HG03571 (cell line): ENCODE measurements at regions not wholly inside any gene's neighbourhood (a gene's known extent, or its start where the extent isn't known, plus 50 kb on each side); places are given as distances from the start of the nearest gene placed in this dataset.
"Not testable (repeated sequence)": the region's sequence is repeated elsewhere in the genome, so short reads cannot be mapped to it uniquely, and the experiment has no call there.

Experiments used
- ATAC-seq: cut with Tn5 transposase; IDR thresholded peaks from one replicate; pipeline ENCODE4 v1.9.1; 2021; ENCODE audit not compliant: unreplicated experiment

DNA sequence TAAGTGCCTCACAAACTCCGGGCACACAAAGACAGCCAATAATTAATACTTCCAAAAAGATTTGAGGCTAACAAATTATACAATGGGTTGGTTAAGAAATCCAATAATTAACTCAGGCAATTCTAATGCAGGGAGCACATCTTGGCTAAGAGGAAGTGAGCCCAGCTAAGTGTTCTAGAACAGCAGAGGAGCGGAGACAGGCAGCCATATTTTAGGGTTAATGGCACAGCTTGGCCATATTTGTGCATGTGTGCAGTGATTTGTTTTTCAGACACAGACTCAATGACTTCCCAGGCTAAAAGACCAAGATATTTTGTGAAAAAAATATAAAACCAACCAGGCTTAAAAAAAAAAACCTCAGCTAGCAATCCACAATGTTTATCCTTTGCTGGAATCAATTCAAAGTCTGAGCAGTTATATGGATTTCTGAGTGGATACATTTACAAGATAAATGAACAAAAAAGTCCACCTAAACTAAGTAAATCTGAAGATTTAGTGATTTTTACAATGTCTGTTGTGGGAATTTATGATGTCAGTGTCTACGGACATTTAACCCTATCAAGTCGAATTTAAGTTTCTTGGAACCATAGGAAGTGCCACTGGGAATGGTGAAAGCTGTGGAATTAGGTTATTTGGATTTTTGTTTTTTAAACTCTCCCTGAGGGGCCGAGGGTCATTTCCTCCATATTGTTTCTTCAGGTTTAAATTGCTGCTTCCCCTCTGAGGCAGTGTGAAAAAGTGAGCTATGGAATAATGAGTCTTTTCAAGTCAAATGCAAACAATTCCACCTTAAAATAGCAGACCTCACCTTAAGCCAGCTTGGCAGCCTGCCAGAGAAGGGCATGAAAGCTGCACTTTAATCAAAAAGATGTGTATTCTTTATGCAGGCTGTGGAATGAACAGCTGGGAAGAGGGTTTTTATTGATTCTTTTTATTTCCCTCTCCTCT is 413.7 kb upstream of the TBL1XR1 start:
- ATAC-seq, result no peak

DNA sequence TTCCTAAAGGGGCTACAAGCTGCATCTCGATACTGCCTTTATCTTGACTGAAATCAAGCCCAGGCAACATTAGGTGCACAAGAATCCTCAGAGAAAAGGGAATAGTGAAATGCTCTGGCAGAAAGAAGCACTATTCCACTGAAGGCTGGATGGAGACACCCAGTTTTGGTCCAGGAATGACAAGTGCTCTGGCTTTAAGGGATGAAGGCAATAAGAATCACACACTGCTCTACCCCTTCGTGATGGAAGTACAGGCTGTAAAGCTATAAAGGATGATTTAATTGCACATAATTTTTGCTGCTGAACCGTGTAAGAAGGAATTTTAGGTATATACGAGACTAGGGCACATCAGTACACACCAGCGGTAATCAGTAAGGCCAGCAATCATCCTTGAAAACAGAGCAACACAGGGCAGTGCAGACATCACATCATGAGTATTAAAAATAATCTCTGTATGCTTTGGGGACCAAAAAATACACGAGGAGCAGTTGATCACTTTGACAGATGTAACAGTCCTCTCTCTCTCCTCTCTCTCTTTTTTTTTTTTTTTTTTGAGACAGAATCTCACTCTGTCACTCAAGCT is 414.6 kb upstream of the TBL1XR1 start:
- ATAC-seq, result no peak

DNA sequence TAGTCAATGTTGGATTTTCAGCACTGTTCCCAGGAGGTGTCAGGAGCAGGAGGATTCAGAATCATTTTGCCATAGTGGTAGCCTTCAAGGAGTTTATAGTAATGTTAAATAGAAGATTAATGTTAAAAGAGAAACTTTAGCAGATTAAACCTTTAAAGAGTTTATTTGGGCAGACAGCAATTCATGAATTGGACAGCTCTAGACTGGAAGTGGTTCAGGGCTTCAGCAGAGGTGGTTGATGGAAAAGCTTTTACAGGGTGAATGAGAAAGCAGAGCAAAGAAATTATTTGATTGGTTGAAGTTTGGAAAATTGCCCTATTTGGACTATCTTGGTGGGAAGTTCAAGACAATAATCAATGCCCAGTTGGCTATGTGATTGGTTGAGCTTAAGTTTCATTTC is 416.6 kb upstream of the TBL1XR1 start:
- no peak for ATAC-seq

DNA sequence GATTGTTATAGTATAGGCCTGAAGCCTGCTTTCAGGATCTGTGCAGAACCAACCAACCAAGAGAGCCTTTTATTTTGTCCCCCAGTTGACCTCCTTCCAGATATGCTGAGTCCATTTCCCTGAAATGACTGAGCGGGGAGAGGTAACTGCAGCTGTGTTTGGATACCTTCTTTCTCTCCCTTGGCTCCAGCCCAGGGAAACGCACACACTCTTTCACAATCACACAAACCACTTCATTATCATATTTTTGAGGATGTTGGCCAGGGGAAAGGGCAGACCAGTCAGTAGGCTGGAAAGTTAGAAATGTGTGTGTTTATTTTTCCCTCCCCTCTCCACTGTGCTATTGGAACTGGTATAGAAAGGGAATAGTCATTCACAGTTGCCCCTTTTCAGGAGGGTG is 417.7 kb upstream of the TBL1XR1 start:
- ATAC-seq, result no peak

DNA sequence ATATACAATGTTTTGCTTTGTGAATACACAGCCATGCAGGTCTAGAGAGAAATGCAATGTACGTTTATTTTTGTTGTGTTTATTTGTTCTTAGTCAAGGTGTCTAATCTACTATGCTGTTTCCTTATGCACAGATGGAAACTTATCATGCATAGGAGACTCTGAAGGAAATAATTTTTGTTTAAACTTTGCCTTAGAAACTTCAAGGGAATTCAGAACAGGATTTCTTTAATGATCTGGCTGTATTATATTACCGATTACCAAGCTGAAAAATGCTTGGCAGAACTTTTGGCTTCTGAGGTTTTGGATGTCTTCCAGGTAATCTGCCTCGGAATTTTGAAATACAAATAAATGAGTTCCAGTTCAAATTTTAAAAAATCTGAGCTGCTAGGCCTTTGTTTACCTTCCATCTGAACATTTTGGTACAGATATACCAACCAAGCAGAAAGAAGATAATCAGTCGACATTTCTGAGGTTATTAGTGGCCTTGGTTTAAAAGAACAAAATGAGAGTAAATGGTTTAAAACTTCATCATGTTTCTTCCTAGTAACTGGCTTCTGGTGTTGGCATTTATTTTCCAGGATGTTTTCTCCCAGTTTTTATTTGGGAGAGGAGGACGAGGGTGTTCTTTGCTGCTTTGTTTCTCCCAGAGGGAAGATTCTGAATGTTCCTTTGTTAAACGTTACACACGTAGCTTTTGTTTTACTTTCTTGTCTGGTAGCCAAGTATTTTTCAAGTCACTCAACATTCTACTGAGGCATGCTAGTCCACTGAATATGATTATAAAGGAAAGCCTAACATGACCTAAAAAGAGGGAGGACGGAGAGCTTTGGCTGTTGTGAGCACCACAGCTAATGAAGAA is 421.8 kb upstream of the TBL1XR1 start:
- no peak for ATAC-seq

DNA sequence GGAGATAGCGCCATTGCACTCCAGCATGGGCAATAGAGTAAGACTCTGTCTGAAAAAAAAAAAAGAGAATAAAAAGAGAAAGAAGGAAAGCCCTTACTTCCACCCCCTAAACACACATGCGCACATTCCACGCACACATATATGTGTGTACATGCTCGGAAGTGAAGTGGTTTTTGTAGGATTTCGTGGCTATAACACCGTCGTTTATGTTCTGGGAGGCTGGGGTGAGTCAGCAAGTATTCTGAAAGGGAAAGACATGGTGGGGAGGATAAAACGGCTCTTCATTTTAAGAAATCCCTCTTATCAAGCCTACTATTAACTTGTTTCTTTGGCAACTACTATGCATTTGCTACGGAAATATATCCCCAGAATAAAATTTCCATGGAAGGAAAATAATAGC is 422.8 kb upstream of the TBL1XR1 start:
- no peak for ATAC-seq

DNA sequence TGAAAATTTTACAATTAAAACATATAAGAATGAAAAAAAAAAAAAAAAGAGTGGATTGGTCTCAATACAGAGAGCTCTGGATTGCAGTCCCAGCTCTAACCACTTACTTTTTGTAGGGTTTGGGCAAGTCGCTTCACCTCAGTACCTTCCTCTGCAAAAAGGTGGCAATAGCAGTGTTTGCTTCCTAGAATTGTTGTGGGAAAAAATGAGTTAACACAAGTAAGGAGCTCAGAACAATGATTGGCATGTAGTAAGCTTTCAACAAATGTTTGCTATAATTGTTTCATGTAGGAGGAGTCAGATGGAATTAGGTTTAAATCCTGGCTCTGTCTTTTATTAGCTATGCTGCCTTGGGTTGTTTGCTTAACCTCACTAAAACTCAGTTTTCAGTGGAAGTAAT is 425.2 kb upstream of the TBL1XR1 start:
- ATAC-seq, result no peak

DNA sequence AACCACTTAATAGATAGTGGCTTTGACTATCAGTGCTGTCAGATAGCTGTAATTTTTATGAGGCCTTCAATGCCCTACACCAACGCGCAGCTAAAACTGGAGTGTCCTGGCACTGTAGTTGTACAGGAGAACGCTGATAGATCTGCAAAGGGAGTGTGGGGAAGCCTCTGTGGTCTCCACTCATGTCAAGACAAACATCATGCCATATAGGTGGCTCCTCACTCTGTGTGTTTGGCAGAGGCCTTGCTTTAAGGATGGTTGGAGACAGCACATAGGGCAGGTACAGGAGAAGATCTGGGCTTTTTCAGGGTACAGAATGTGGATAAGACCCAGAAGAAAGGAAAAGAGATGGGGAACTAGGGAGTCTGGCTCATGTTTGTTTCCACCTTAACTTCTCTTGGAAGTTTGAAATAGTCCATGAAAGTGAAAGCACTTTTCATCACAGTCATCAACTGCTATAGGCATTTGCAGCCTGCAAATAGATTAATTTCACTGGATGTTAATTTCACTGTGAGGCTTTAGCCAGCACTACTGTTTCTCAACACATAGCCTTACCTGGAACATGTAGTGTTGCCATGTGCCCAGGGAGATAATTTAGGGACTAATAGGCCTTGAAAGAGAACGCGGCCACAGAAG is 425.8 kb upstream of the TBL1XR1 start:
- no peak for ATAC-seq

DNA sequence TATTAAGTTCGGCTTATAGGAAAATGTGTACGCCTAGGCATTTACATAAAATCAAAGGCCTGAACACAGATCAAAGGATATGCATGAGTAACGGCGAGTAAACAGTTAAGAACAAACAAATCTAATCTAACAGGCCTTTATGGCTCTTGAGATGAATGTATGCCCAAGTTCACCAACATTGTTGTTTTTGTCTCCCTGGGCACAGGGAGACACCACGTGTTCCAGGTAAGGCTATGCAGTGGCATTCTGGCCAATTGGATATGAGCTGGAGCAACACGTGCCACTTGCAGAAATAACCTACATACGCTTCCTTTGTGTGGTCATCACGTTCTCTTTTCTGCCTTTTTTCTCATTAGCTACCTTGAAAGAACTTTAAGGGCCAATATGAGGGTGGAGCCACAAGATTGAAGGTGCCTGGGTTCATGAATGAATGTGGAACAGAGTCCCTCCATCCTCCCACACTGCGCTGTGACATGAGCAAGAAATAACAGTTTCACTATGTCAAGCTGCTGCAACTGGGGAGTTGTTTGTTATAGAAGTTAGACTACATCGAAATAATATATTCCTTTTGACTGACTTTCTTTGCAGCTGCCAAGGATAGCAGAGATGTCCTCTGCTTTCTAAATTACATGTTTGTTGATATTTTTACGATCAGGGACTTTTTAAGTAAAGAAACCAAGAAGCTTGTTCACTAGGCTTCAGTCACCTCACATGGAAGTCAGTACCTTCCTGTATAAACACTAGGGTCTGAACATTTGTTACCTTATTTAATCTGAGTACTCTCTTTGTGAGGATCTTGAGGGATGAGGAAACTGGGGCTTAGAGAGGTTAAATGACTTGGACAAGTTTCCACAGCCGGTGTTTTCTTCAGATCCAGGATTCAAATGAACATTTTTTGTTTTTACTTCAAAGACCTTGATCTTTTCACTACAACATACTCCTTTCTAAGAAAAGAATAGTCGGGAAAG is 427.5 kb upstream of the TBL1XR1 start:
- ATAC-seq, result no peak

DNA sequence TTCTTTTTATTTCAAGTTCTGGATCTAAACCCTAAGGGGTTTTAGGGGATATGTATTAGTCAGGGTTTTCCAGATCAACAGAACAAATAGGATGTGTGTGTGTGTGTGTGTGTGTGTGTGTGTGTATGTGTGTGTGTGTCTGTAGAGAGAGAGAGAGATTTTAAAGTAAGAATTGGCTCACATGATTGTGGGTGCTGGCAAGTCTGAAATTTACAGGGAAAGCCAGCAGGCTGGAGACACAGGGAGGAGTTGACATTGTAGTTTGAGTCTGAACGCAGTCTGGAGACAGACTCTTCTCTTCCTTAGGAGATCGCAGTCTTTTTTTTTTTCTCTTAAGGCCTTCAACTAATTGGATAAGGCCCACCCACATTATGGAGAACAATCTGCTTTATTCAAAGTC is 428.8 kb upstream of the TBL1XR1 start:
- ATAC-seq, result no peak

DNA sequence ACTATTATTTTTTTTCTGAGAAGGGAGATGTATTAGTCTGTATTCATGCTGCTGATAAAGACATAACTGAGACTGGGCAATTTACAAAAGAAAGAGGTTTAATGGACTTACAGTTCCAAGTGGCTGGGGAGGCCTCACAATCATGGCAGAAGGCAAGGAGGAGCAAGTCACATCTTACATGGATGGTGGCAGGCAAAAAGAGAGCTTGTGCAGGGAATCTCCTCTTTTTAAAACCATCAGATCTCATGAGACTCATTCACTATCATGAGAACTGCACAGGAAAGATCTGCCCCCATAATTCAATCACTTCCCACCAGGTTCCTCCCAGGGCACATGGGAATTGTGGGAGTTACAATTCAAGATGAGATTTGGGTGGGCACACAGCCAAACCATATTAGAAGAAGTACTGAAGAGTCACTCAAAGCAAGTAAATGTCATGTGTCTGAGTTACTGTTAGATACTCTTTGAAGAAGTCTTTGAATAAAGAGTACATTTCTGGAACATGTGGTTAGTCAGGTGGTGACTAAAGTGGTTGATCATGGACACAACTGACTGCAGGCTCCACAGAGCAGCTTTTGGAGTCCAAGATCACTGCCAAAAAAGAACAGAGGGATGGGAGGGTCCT is 430.9 kb upstream of the TBL1XR1 start:
- not testable (repeated sequence) for ATAC-seq

DNA sequence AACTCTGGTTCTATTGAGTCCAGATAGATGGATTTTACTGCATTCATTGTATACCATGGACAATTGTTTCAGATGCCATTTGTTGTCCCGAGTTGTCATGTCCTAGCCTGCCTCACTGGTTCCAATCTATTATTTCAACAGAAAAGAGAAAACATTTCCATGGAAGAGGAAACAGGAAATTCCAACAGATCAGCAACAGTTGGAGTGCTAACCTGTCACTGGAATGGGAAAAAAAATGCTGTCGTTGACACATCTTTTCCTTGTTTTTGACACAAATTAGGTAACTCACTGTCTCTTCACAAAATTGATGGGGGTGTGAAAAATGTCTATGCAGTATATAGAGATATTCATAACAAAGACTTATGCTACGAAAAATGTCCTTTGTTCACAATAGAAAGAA is 432.0 kb upstream of the TBL1XR1 start:
- no peak for ATAC-seq

DNA sequence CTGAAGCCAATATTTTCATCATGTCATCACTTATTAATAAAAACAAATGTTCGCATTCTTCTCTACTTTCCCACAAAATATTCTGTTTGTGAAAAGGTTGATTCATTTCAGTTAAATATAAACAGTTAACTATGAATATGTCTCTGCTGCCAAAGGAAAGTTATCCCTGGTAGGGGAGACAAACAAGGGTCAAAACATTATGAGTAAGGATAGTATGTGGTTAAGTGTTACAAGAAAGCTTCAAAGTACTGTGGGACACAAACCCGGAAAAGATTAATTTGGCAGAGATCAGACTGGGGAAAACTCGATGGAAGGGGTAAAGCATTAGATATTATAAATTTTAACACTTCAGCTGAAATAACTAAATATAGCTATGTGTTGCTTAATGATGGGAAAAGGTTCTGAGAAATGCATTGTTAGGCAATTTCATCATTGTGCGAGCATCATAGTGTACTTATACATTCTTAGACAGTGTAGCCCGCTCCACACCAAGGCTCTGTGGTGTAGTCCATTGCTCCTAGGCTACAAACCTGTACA is 436.5 kb upstream of the TBL1XR1 start:
- no peak for ATAC-seq

DNA sequence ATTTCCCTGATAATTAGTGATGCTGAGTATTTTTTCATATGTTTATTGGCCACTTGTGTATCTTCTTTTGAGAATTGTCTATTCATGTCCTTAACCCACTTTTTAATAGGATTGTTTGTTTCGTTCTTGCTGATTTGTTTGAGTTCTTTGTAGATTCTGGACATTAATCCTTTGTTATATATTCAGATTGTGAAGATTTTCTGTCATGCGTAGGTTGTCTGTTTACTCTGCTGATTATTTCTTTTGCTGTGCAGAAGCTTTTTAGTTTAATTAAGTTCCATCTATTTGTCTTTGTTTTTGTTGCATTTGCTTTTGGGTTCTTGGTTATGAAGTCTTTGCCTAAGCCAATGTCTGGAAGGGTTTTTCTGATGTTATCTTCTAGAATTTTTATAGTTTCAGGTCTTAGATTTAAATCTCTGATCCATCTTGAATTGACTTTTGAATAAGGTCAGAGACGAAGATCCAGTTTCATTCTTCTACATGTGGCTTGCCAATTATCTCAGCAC is 438.4 kb upstream of the TBL1XR1 start:
- not testable (repeated sequence) for ATAC-seq

DNA sequence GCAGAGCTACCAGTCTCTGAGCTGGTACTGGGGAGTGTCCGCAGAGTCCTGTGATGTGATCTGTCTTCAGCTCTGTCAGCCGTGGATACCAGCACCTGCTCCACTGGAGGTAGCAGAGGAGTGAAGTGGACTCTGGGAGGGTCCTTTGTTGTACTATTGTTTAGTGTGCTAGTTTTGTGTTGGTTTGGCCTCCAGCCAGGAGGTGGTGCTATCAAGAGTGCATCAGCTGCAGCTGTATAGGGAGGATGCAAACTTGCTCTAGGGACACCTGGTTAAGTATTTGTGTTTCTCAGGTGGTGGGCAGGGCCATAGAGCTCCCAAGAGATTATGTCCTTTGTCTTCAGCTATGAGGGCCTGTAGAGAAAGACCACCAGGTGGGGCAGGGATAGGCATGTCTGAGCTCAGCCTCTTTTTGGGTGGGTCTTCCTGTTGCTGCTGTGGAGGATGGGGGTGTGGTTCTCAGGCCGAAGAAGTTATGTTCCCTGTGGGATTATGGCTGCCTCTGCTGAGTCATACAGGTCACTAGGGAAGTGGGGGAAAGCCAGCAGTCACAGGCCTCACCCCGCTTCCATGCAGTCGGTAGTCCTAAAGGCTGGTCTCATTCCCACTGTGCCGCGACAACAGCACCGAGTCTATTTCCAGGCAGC is 443.2 kb upstream of the TBL1XR1 start:
- no peak for ATAC-seq

DNA sequence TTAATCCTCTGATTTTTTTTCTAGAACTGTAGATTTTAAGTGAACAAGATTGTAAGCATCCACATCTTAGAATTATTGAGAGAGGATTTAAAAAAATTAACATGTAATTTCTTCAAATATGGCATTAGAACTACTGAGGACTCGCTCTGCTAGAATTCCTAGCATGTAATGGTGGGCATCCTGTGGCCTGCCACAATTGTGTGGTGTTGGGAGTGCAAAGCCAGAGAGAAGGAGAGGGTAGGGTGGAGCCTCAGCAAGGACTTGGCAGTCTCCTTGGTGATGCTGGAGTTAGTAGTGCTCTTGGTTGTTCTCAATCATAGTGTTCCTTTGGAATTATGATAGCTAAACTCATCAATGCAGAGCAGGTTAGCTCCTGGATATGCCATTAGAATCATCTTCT is 443.9 kb upstream of the TBL1XR1 start:
- no peak for ATAC-seq

DNA sequence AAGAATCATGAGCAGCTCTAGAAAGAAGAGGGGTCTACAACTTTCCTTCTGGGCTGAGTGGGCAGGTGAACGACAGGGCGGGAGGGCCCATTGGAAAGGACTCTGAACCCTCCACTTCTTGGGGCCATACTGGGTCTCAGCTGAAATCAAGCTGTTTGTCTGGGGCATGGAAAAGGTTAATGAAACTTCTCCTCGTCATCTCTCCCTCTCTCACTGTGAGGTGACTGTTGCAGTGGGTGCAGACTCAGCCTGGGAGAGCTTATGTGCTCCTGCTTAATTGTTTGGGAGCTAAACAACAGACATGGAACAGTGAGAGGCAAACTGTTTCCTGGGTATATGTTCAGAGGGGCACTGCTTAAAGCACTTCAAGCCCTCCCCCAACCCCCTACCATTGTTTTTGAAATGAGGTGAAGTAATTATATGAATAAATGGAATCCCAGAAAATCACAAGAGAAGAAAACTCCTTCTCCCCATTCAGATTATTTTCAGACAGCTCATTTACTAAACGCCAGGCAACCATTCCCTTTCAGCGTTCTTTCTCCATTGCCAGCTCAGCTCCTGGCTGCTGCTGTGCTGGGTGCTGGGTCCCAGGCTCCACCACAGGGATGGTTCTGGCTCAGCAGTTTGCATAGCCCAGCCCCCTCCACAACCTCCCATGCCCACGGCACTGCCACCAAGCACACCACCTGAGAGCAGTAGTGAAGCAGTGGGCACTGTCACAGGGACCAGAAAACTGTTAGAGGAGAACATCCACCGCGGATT is 444.9 kb upstream of the TBL1XR1 start:
- ATAC-seq, result no peak

DNA sequence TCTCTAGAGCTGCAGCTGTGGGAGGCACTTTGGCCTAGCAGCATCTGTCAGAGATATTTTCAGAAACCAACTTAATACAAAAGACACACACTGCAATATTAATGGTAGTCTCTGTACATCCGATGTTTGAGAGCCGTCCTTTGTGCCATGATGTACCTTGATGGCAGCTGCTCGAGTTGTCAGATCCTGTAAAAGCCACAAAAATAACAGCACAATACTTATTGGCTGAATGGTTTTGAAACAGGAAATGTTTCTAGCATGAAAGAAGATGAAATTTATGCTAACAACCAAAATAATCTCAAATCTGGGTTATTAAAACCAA is 445.5 kb upstream of the TBL1XR1 start:
- no peak for ATAC-seq
